H7 (cell line): ENCODE measurements at regions not wholly inside any gene's neighbourhood (a gene's known extent, or its start where the extent isn't known, plus 50 kb on each side); places are given as distances from the start of the nearest gene placed in this dataset.

Experiments used
- DNase-seq: peaks from one replicate; pipeline ENCODE4 v3.0.0; 2012
- H3K27me3 ChIP-seq: 2 replicates; pipeline ENCODE4 v1.6.0; 2011; ENCODE audit warnings: mild to moderate bottlenecking, low read length; ENCODE audit not compliant: control insufficient read depth, insufficient read depth
- H3K36me3 ChIP-seq: replicated peaks from 2 replicates; pipeline ENCODE4 v1.5.1; 2011; ENCODE audit warnings: low read length; ENCODE audit not compliant: control insufficient read depth, insufficient read depth
- H3K4me3 ChIP-seq: 2 replicates; pipeline ENCODE4 v1.5.1; 2011; ENCODE audit warnings: low read depth, mild to moderate bottlenecking, control low read depth, low read length, moderate library complexity; ENCODE audit not compliant: insufficient read depth

DNA sequence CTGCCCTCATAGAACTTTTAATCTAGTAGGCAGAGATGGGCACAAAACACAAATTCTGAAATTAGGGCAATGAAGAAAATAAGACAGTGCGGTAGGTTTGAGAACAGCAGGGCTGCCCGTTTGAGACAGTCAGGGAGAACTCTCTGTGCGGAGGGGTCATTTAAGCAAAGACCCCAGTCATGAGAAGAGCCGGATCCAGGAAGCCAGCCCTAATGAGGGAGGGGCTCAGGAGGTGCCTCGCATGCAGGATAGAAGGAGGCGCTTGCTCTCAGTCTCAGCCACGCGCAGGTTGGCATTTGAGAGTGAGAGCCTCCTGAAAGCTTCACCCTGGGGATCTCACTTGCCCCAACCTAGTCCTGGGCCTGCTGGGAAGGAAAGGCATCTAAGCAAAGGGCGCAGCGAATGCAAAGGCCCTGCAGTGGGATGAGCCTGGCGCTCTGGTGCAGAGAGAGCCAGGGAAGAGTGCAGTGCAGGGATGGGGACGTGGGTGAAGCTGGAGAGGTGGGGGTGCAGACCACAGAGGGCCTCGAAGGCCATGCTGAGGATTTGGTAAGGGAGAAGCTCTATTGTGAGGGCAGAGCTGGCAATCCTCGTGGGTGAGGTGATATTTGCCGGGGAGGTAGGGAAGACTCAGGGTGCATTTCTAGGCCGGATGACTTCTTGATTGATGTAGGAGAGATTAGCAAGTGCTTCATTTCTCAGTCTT, 130.0 kb upstream of the PTPN1 start:
- no peaks in the 10 kb centered on the region for H3K27me3 ChIP-seq
- no peak overlapping the region for H3K4me3 ChIP-seq
- DNase-seq = no peak
- no peaks in the 10 kb centered on the region for H3K36me3 ChIP-seq

DNA sequence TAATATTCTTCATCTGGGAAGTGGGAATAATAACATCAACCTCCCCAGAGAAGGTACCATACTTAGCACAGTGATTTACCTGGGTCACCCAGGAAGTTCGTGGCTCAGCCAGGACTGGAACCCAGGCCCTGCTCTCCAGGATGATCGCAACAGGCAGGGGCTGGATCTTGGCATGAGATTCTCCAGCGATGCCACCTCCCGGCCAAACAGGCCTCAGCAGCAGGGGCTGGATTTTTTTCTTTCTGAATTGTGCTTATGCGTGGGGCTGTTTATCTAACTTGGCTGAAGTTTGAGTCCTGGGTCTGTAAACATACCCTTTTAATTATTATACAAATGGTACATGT, 129.5 kb upstream of the PTPN1 start:
- no peaks in the 10 kb centered on the region for H3K27me3 ChIP-seq
- no peaks in the 10 kb centered on the region for H3K36me3 ChIP-seq
- H3K4me3 ChIP-seq = no peak overlapping the region
- no peak for DNase-seq

GRCh38 chr20:50381075-50381732, 129.0 kb upstream of the PTPN1 start:
- no peaks in the 10 kb centered on the region for H3K36me3 ChIP-seq
- H3K27me3 ChIP-seq = no peaks in the 10 kb centered on the region
- DNase-seq = no peak
- H3K4me3 ChIP-seq = no peak overlapping the region

- Histone ChIP-seq H3K27me3 (no peaks in the 10 kb centered on the region), H3K4me3 (no peak overlapping the region), H3K36me3 (no peaks in the 10 kb centered on the region)
- no peak for DNase-seq
These were observed 128.2 kb upstream of the PTPN1 start for GRCh38 chr20:50381771-50382593.

DNA sequence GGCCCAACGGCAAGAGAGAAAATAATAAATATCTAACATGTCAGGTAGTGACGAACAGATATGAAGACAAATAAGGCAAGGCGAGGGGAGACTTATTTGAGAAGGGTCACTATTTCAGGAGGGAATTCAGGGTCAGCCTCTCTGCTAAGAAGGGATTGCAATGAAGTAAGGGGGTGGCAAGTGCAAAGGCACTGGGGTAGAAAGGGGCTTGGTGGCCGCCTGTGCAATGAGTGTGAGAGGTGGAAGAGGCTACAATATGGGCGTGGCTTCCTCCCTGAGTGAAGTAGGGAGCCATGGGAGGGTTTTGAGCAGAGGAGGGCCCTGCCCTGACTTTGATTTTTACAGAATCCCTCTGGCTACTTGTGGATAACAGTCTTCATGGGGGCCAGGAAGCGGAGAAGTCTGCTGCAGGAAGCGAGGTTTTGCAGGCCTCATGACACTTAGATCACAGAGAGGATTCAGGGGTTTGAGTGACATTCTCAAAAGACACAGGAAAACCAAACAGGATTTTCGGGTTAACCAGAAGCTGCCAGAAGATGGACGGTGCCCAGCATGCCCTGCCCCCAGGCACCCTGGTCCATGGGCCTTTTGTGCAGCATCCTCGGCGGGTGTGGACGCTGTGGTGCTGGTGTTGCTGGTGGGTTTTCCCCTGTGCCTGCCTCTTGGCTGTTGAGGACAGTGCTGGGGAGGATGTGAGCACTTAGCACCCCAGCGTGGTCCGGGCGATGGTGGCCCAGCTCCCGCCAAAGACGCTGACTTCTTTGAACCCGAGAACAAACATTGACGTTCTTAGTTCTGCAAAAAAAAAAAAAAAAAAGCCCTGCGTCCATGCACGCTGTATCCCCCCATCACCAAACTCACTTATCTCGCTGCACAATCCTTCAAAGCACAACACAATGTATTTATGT, 124.2 kb upstream of the PTPN1 start:
- H3K4me3 ChIP-seq = no peak overlapping the region
- DNase-seq = no peak
- H3K27me3 ChIP-seq = no peaks in the 10 kb centered on the region
- no peaks in the 10 kb centered on the region for H3K36me3 ChIP-seq

- Histone ChIP-seq H3K36me3 (no peaks in the 10 kb centered on the region), H3K27me3 (no peaks in the 10 kb centered on the region), H3K4me3 (no peak overlapping the region)
- DNase-seq = no peak
These were observed 123.6 kb upstream of the PTPN1 start for GRCh38 chr20:50386641-50386960.

- no peak for DNase-seq
- H3K36me3 ChIP-seq = no peaks in the 10 kb centered on the region
- no peak overlapping the region for H3K4me3 ChIP-seq
- no peaks in the 10 kb centered on the region for H3K27me3 ChIP-seq
These were observed 122.8 kb upstream of the PTPN1 start for GRCh38 chr20:50387218-50387995.

DNA sequence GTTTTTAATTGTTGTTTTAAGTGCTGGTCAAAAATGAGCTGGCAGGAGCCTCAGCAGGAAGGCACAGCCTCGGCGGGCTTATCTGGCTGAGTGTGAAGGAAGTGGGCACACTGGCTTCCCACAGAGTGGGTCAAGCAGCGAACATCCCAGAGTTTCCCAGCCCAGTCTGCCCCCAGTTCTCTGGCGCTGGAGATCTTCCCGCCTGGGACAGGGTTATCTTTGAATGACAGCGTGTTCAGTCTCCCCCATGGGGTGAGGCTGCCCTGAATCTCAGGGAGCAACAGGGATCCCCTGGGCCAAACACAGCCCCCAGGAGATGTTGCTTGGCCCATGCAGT, 122.2 kb upstream of the PTPN1 start:
- Histone ChIP-seq H3K36me3 (no peaks in the 10 kb centered on the region), H3K4me3 (no peak overlapping the region), H3K27me3 (no peaks in the 10 kb centered on the region)
- no peak for DNase-seq

DNA sequence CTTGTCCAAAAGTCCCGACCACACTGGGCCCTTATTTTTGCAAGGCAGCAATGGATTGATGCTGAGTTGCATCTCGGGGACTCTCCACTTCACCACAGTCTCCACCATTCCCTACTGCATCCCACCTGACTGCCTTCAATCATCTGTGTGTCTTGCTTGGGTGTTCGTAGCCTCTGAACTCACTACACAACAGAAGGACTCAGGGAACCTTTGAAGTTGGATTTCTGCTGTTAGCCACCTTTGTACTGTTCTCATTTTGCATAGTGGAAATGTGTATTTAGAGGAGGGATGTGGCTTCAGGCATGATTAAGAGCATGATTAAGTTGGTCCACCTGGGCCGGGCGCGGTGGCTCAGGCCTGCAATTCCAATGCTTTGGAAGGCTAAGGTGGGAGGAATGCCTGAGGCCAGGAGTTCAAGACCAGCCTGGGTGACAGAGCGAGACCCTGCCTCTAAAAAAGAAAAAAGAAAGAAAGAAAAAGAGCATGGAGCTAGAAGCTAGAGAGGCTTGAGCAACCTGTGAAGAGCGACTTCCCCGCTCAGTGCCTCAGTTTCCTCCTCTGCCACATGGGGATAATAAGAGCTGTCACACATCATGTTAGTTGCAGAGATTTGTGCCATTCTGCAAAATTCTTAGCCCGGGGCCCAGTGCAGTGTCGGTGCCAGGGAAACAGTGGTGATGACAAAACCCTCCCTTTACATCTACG, 121.3 kb upstream of the PTPN1 start:
- H3K36me3 ChIP-seq = no peaks in the 10 kb centered on the region
- DNase-seq = no peak
- H3K27me3 ChIP-seq = no peaks in the 10 kb centered on the region
- H3K4me3 ChIP-seq = no peak overlapping the region

DNA sequence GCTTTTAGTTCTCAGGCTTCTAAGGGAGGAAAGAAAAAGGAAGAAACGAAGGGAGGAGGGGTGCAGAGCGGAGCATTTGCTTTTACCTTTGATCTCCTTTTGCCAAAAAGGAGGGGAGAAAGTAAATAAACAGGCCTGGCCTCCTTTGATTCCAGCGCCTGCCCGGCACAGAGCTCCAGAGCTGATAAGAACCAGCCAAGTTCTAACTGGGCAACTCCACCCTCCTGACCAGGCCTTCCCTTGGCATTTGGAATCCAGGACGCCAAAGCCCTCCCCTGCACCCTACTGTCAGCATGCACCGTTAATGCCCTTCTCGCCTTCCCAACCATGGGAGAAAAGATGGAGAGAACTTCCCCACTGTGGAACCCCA, 120.8 kb upstream of the PTPN1 start:
- H3K27me3 ChIP-seq = no peaks in the 10 kb centered on the region
- no peak overlapping the region for H3K4me3 ChIP-seq
- DNase-seq = no peak
- no peaks in the 10 kb centered on the region for H3K36me3 ChIP-seq

DNA sequence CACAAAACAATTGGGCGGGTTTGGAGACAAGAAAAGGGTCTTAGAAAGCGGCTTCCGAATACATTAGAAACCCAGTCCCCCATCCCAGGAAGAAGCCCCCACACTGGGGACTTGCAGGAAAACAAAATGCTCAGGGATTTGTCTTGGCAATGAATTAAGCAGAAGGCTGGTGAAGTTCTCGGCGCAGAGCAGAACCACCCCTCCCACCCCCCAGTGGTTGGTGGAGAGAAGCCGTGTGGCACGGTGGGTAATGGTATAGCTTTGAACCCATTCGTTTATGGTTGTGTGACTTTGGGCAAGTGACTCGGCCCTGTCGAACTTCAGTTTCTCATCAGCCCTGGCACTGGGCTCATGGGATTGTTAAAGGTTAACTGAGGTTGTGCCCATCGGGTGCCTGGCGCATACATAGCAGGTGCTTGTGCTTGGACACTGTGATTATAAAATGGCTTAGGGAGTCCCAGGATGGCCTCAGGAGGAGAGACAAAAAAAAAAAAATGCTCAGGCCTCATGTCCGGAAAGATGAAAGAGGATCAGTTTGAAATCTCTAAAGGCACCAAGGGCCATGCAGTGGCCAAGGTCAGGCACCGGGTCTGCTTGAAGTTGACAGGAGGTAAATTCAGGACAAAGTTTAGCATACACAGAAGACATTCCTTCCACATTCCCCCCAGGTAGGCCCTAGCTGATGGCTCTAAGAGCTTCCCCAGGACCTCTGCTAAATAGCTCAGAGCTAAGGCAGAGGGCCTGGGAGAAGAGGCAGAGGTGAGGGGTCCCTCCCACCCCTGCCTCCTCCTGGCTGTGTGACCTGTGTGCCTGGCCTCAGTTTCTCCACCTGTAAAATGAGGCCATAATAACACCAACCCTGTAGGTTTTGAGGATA, 120.1 kb upstream of the PTPN1 start:
- Histone ChIP-seq H3K36me3 (no peaks in the 10 kb centered on the region), H3K4me3 (no peak overlapping the region), H3K27me3 (no peaks in the 10 kb centered on the region)
- no peak for DNase-seq

DNA sequence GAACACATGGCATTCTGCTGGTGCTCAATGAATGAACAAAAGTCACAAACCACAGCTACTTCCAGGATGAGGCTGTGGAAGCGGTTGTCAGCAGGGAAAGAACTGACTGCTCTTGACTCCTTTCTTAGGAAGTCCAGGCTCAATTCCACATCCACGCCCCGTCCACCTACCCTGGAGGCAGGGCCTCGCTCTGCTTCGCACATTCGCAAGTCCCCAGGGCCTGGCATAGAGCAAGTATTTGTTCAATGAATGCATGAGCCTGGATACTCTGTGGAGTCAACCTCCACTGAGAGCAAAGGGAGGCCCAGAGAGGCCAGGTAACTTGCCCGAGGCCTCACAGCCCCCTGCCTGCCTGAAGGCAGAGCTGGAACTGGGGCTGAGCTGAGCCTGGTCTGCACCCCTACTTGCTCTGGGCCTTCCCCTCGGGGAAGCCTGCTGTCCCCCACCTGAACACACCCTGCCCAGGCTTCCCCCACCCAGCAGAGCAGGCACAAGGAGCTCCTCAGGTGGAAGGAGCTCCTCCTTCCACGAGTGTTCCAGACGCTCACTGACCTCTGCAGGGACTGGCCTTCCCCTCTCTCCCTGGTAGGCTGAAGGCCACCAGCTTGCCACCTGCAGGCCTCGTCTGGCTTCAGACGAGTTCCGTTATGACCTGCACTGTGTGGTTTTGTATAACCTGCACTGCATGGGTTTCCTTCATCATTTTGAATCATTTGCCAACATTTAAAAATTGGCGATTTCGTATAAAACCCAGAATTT, 119.3 kb upstream of the PTPN1 start:
- no peak for DNase-seq
- Histone ChIP-seq H3K4me3 (no peak overlapping the region), H3K36me3 (no peaks in the 10 kb centered on the region), H3K27me3 (no peaks in the 10 kb centered on the region)
